ENCODE measurements at regions not wholly inside any gene's neighbourhood (a gene's known extent, or its start where the extent isn't known, plus 50 kb on each side); places are given as distances from the start of the nearest gene placed in this dataset.

GRCh38 chr16:51907680-51908079, 639.3 kb downstream of the TOX3 start:
- TF ChIP-seq CTCF (IDR thresholded peaks at IDR 0.05; ENCODE audit: insufficient read depth, low read length), result no peak
- no peak for DNase-seq (ENCODE audit: low read depth)
- H3K4me3 ChIP-seq (ENCODE audit: low read depth, low read length), result no peak overlapping the region

- no peak overlapping the region for H3K4me3 ChIP-seq (ENCODE audit: low read depth, low read length)
- DNase-seq (ENCODE audit: low read depth), result no peak
- TF ChIP-seq CTCF (IDR thresholded peaks at IDR 0.05; ENCODE audit: insufficient read depth, low read length), result no peak
Observed at GRCh38 chr16:51900221-51900780, 646.6 kb downstream of the TOX3 start.

GRCh38 chr16:51898872-51899271, 648.1 kb downstream of the TOX3 start:
- TF ChIP-seq CTCF (IDR thresholded peaks at IDR 0.05; ENCODE audit: insufficient read depth, low read length), result no peak
- H3K4me3 ChIP-seq (ENCODE audit: low read depth, low read length), result no peak overlapping the region
- DNase-seq (ENCODE audit: low read depth), result no peak

- DNase-seq (ENCODE audit: low read depth), result no peak
- no peak for TF ChIP-seq CTCF (IDR thresholded peaks at IDR 0.05; ENCODE audit: insufficient read depth, low read length)
- no peak overlapping the region for H3K4me3 ChIP-seq (ENCODE audit: low read depth, low read length)
Observed at GRCh38 chr16:51896013-51896412, 650.9 kb downstream of the TOX3 start.

- no peak overlapping the region for H3K4me3 ChIP-seq (ENCODE audit: low read depth, low read length)
- no peak for DNase-seq (ENCODE audit: low read depth)
- TF ChIP-seq CTCF (IDR thresholded peaks at IDR 0.05; ENCODE audit: insufficient read depth, low read length), result no peak
Observed at GRCh38 chr16:51892293-51893007, 654.5 kb downstream of the TOX3 start.

GRCh38 chr16:51888534-51888933, 658.4 kb downstream of the TOX3 start:
- no peak overlapping the region for H3K4me3 ChIP-seq (ENCODE audit: low read depth, low read length)
- no peak for DNase-seq (ENCODE audit: low read depth)
- no peak for TF ChIP-seq CTCF (IDR thresholded peaks at IDR 0.05; ENCODE audit: insufficient read depth, low read length)

Measured in fibroblast of the aortic adventitia (primary cell).